ENCODE measurements at regions not wholly inside any gene's neighbourhood (a gene's known extent, or its start where the extent isn't known, plus 50 kb on each side); places are given as distances from the start of the nearest gene placed in this dataset.

GRCh38 chr9:7284117-7284516 lies 515.5 kb downstream of the DMAC1 start:
- TF ChIP-seq, protein P1, sequence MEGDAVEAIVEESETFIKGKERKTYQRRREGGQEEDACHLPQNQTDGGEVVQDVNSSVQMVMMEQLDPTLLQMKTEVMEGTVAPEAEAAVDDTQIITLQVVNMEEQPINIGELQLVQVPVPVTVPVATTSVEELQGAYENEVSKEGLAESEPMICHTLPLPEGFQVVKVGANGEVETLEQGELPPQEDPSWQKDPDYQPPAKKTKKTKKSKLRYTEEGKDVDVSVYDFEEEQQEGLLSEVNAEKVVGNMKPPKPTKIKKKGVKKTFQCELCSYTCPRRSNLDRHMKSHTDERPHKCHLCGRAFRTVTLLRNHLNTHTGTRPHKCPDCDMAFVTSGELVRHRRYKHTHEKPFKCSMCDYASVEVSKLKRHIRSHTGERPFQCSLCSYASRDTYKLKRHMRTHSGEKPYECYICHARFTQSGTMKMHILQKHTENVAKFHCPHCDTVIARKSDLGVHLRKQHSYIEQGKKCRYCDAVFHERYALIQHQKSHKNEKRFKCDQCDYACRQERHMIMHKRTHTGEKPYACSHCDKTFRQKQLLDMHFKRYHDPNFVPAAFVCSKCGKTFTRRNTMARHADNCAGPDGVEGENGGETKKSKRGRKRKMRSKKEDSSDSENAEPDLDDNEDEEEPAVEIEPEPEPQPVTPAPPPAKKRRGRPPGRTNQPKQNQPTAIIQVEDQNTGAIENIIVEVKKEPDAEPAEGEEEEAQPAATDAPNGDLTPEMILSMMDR (conservative IDR thresholded peaks at IDR 0.05), result no peak
- TF ChIP-seq EZH2 (IDR thresholded peaks at IDR 0.05; ENCODE audit: low read depth), result no peak
